Lower lobe of right lung (tissue), 2 donors: ENCODE measurements at regions not wholly inside any gene's neighbourhood (a gene's known extent, or its start where the extent isn't known, plus 50 kb on each side); places are given as distances from the start of the nearest gene placed in this dataset.

Experiments used
- ATAC-seq, 2 donors: fragments of 200-7000 bp; cut with Tn5 transposase; one replicate each; pipeline ENCODE4 v1.9.1; 2020 to 2022; ENCODE audit warnings: mild to moderate bottlenecking in 2 of 2, moderate library complexity in 2 of 2
- DNase-seq: peaks from one replicate; pipeline ENCODE4 v3.0.0-alpha.2; 2020
- H3K27ac ChIP-seq: fragments of 200-600 bp; one replicate; pipeline ENCODE4 v1.8.0; 2022
- H3K27me3 ChIP-seq: fragments of 200-600 bp; one replicate; pipeline ENCODE4 v1.8.0; 2022; ENCODE audit warnings: low read depth
- H3K36me3 ChIP-seq: fragments of 200-600 bp; one replicate; pipeline ENCODE4 v1.8.0; 2022; ENCODE audit warnings: mild to moderate bottlenecking
- H3K4me1 ChIP-seq: fragments of 200-600 bp; one replicate; pipeline ENCODE4 v1.8.0; 2022
- H3K4me3 ChIP-seq: fragments of 200-600 bp; one replicate; pipeline ENCODE4 v1.8.0; 2022; ENCODE audit warnings: mild to moderate bottlenecking
- H3K9me3 ChIP-seq: fragments of 200-600 bp; one replicate; pipeline ENCODE4 v1.8.0; 2022
- CTCF ChIP-seq: fragments of 200-600 bp; IDR thresholded peaks from one replicate; pipeline ENCODE4 v1.8.0; 2022; ENCODE audit warnings: antibody characterized with exemption, mild to moderate bottlenecking
- intact Hi-C: fragments of 100-400 bp; cut with DNase I; formaldehyde crosslinking; loops from one replicate; pipeline ENCODE4 v1.11.0; 2022
- donor health status: DM: no; HTN: yes; CAD: no; lungs with severe emphysema.

DNA sequence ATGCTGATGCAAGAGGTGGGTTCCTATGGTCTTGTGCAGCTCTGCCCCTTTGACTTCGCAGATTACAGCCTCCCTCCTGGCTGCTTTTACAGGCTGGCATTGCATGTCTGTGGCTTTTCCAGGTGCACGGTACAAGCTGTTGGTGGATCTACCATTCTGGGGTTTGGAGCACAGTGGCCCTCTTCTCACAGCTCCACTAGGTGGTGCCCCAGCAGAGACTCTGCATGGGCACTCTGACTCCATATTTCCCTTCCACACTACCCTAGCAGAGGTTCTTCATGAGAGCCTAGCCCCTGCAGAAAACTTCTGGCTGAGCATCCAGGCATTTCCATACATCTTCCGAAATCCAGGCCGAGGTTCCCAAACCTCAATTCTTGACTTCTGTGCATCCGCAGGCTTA is 989.0 kb downstream of the PLA2G4A start:
- H3K27ac ChIP-seq: no peak overlapping the region
- H3K36me3 ChIP-seq: no peaks in the 10 kb centered on the region
- H3K9me3 ChIP-seq: no peaks in the 10 kb centered on the region
- no peaks in the 10 kb centered on the region for H3K27me3 ChIP-seq
- H3K4me1 ChIP-seq: no peaks in the 10 kb centered on the region
- TF ChIP-seq CTCF: no peak
- no peak overlapping the region for H3K4me3 ChIP-seq
- intact Hi-C loops: no loop called here
- ATAC-seq (no peak), DNase-seq (no peak)

DNA sequence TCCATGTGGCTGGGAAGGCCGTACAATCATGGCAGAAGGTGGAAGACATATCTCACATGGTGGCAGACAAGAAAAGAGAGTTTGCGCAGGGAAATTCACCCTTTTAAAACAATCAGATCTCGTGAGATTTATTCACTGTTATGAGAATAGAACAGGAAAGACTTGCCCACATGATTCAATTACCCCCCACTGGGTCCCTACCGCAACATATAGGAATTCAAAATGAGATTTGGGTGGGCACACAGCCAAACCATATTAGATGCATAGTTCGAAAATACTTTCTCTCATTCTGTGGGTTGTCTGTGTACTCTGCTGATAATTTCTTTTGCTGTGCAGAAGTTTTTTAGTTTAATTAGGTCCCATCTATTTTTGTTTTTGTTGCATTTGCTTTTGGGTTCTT is 990.3 kb downstream of the PLA2G4A start:
- H3K27ac ChIP-seq: no peak overlapping the region
- no peak overlapping the region for H3K4me3 ChIP-seq
- DNase-seq (no peak), ATAC-seq (no peak)
- H3K36me3 ChIP-seq: no peaks in the 10 kb centered on the region
- intact Hi-C loops: no loop called here
- no peak for TF ChIP-seq CTCF
- H3K9me3 ChIP-seq: no peaks in the 10 kb centered on the region
- no peaks in the 10 kb centered on the region for H3K4me1 ChIP-seq
- no peaks in the 10 kb centered on the region for H3K27me3 ChIP-seq

DNA sequence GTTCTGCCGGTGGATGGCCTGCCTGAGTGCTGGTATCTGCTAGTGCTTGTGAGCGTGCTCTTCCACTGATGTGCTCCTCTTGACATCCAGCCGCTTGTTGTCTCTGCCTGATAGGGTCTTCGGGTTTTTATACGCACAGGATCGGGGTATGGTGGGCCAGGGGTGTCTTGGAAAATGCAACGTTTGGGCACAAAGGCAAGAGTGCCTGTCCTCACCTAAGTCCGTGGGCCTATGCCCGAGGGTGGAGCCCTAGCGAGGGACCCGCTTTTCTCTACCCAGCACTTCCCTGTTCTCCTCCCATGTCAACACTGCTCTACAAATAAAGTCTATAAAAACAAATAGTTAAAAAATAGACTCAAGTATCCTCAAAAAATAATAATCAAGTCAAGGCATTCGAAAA is 1007.8 kb downstream of the PLA2G4A start:
- DNase-seq (no peak), ATAC-seq (no peak)
- intact Hi-C loops: no loop called here
- no peak for TF ChIP-seq CTCF
- Histone ChIP-seq H3K9me3 (no peaks in the 10 kb centered on the region), H3K4me3 (no peak overlapping the region), H3K27ac (no peak overlapping the region), H3K36me3 (no peaks in the 10 kb centered on the region), H3K4me1 (no peaks in the 10 kb centered on the region), H3K27me3 (no peaks in the 10 kb centered on the region)

- Histone ChIP-seq H3K4me1 (no peaks in the 10 kb centered on the region), H3K9me3 (no peaks in the 10 kb centered on the region), H3K27me3 (no peaks in the 10 kb centered on the region), H3K27ac (no peak overlapping the region), H3K4me3 (no peak overlapping the region), H3K36me3 (no peaks in the 10 kb centered on the region)
- TF ChIP-seq CTCF: no peak
- no peak for ATAC-seq
- DNase-seq: no peak
- intact Hi-C loops: no loop called here
These were observed 1009.0 kb downstream of the PLA2G4A start for GRCh38 chr1:187837787-187838186.

GRCh38 chr1:187838335-187839293 is 1009.9 kb downstream of the PLA2G4A start:
- H3K4me1 ChIP-seq: no peaks in the 10 kb centered on the region
- intact Hi-C loops: no loop called here
- no peaks in the 10 kb centered on the region for H3K36me3 ChIP-seq
- H3K9me3 ChIP-seq: no peaks in the 10 kb centered on the region
- H3K4me3 ChIP-seq: no peak overlapping the region
- ATAC-seq (no peak), DNase-seq (no peak)
- H3K27ac ChIP-seq: no peak overlapping the region
- no peak for TF ChIP-seq CTCF
- H3K27me3 ChIP-seq: no peaks in the 10 kb centered on the region
